HEK293 (cell line): ENCODE measurements at regions not wholly inside any gene's neighbourhood (a gene's known extent, or its start where the extent isn't known, plus 50 kb on each side); places are given as distances from the start of the nearest gene placed in this dataset.

ENCODE experiments used
- CTCF ChIP-seq: fragments of 450-650 bp; formaldehyde crosslinking; IDR thresholded peaks from 2 replicates; pipeline ENCODE4 v1.5.1; 2016; ENCODE audit warnings: missing biosample characterization, missing genetic modification characterization
- TCF7L2 ChIP-seq: IDR thresholded peaks from 2 replicates; pipeline ENCODE4 v1.6.1; 2011; ENCODE audit warnings: low read depth, mild to moderate bottlenecking, inconsistent platforms, low read length, moderate library complexity, borderline replicate concordance
- YY1 ChIP-seq: fragments of 450-650 bp; formaldehyde crosslinking; IDR thresholded peaks from 2 replicates; pipeline ENCODE4 v1.5.1; 2018; ENCODE audit warnings: missing biosample characterization, missing genetic modification characterization
- ZBTB1 ChIP-seq: fragments of 450-650 bp; formaldehyde crosslinking; IDR thresholded peaks from 2 replicates; pipeline ENCODE4 v1.5.1; 2016; ENCODE audit warnings: missing biosample characterization, missing genetic modification characterization
- ZBTB20 ChIP-seq: fragments of 450-650 bp; formaldehyde crosslinking; IDR thresholded peaks from 2 replicates; pipeline ENCODE4 v1.5.1; 2016; ENCODE audit warnings: missing biosample characterization, missing genetic modification characterization
- ZNF169 ChIP-seq: fragments of 450-650 bp; formaldehyde crosslinking; IDR thresholded peaks from 2 replicates; pipeline ENCODE4 v1.5.1; 2016; ENCODE audit warnings: missing biosample characterization, missing genetic modification characterization
- ZNF223 ChIP-seq: fragments of 450-650 bp; formaldehyde crosslinking; IDR thresholded peaks from 2 replicates; pipeline ENCODE4 v1.5.1; 2016; ENCODE audit warnings: missing biosample characterization, missing genetic modification characterization
- ZNF37A ChIP-seq: fragments of 450-650 bp; IDR thresholded peaks from 2 replicates; pipeline ENCODE4 v1.5.1; 2018; ENCODE audit warnings: missing biosample characterization, missing genetic modification characterization
- ZNF449 ChIP-seq: fragments of 450-650 bp; formaldehyde crosslinking; IDR thresholded peaks from 2 replicates; pipeline ENCODE4 v1.5.1; 2017; ENCODE audit warnings: missing biosample characterization, mild to moderate bottlenecking, missing genetic modification characterization, moderate library complexity
- ZNF530 ChIP-seq: fragments of 450-650 bp; formaldehyde crosslinking; IDR thresholded peaks from 2 replicates; pipeline ENCODE4 v1.5.1; 2016; ENCODE audit warnings: low read depth, missing biosample characterization, missing genetic modification characterization
- ZNF629 ChIP-seq: fragments of 450-650 bp; formaldehyde crosslinking; IDR thresholded peaks from 2 replicates; pipeline ENCODE4 v1.5.1; 2017; ENCODE audit warnings: missing biosample characterization, missing genetic modification characterization
- ZNF76 ChIP-seq: fragments of 450-650 bp; formaldehyde crosslinking; IDR thresholded peaks from 2 replicates; pipeline ENCODE4; 2016; ENCODE audit warnings: low read depth, missing biosample characterization, missing genetic modification characterization, borderline replicate concordance
- ZNF837 ChIP-seq: fragments of 450-650 bp; formaldehyde crosslinking; IDR thresholded peaks from 2 replicates; pipeline ENCODE4 v1.5.1; 2016; ENCODE audit warnings: missing biosample characterization, missing genetic modification characterization

GRCh38 chr2:165008730-165009315, 53.5 kb upstream of the SLC38A11 start:
- no peak for TF ChIP-seq ZNF530
- TF ChIP-seq CTCF = no peak
- no peak for TF ChIP-seq ZNF629 (tag by site-specific recombination)
- TF ChIP-seq ZBTB1 (tag by site-specific recombination) = no peak
- no peak for TF ChIP-seq ZNF837 (tag by site-specific recombination)
- TF ChIP-seq TCF7L2 = no peak
- TF ChIP-seq YY1 (tag by site-specific recombination) = no peak
- TF ChIP-seq ZNF223 (tag by site-specific recombination) = no peak
- TF ChIP-seq ZNF76 (tag by site-specific recombination) = no peak
- TF ChIP-seq ZNF169 = no peak
- TF ChIP-seq ZNF449 (tag by site-specific recombination) = no peak
- no peak for TF ChIP-seq ZNF37A (tag by site-specific recombination)
- TF ChIP-seq ZBTB20 (tag by site-specific recombination) = no peak
